Mesodermal cell (in vitro differentiated cells): ENCODE measurements at regions not wholly inside any gene's neighbourhood (a gene's known extent, or its start where the extent isn't known, plus 50 kb on each side); places are given as distances from the start of the nearest gene placed in this dataset.
"Not testable (repeated sequence)": the region's sequence is repeated elsewhere in the genome, so short reads cannot be mapped to it uniquely, and the experiment has no call there.

Source experiments
- H3K27ac ChIP-seq: 2 replicates; pipeline ENCODE4 v1.7.0; 2013; ENCODE audit warnings: mild to moderate bottlenecking, low read depth, low read length, moderate library complexity; ENCODE audit not compliant: severe bottlenecking
- H3K36me3 ChIP-seq: 2 replicates; pipeline ENCODE4 v1.7.1; 2013; ENCODE audit warnings: mild to moderate bottlenecking, low read length, moderate library complexity; ENCODE audit not compliant: control insufficient read depth, insufficient read depth
- H3K4me1 ChIP-seq: one replicate; pipeline ENCODE4 v1.7.1; 2013; ENCODE audit warnings: mild to moderate bottlenecking, low read length; ENCODE audit not compliant: insufficient read depth, control insufficient read depth, poor library complexity, severe bottlenecking
- H3K4me3 ChIP-seq: 2 replicates; pipeline ENCODE4 v1.7.0; 2013; ENCODE audit warnings: low read length, control low read depth, mild to moderate bottlenecking; ENCODE audit not compliant: insufficient read depth, poor library complexity, severe bottlenecking; ENCODE audit errors: extremely low read depth
- H3K9me3 ChIP-seq: 2 replicates; pipeline ENCODE4 v1.7.1; 2013; ENCODE audit warnings: mild to moderate bottlenecking, low read length, moderate library complexity; ENCODE audit not compliant: control insufficient read depth
- WGBS, 2 experiments: methylation state at CpG; one replicate each; pipeline ENCODE4 v1.1.5; 2013; ENCODE audit warnings: missing lambda C conversion rate in 2 of 2; ENCODE audit not compliant: insufficient coverage in 2 of 2; 5-methylcytosine and 5-hydroxymethylcytosine counted together

GRCh38 chr21:35719080-35719479 is 341.2 kb downstream of the SETD4 start:
- Histone ChIP-seq H3K4me1 (no peaks in the 10 kb centered on the region), H3K9me3 (no peaks in the 10 kb centered on the region), H3K27ac (no peak overlapping the region), H3K4me3 (no peak overlapping the region), H3K36me3 (no peaks in the 10 kb centered on the region)
- WGBS, 2 experiments = no CpG with 5 or more reads among the region's 1 CpG

GRCh38 chr21:35716876-35717565 is 343.3 kb downstream of the SETD4 start:
- 100% methylated on average over 1 of the region's 2 CpGs; no CpG with 5 or more reads in 1 of the 2 experiments for WGBS, 2 experiments

DNA sequence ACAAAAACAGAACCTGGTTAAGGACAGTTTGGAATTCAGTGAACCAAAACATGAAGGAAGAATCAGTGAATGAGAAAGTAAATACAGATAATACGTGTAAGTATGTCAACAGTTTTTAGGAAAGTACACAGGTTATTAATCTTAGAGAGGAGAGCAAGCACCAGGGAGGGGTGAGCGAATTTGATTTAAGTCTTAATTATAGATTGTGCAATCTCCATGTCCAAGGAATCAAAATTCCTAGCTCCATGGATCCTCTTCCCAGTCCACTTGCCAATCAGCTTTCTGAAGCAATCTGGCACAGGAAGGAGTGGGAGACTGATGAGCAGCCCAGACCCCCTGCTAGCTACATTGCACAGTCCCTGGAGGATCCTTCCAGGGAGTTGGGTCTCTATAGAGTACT is 346.4 kb downstream of the SETD4 start:
- H3K4me3 ChIP-seq = no peak overlapping the region
- no peak overlapping the region for H3K27ac ChIP-seq
- WGBS, 2 experiments = 89 to 100% methylated on average over 1 of the region's 2 CpGs
- no peaks in the 10 kb centered on the region for H3K9me3 ChIP-seq
- no peaks in the 10 kb centered on the region for H3K36me3 ChIP-seq
- H3K4me1 ChIP-seq = no peaks in the 10 kb centered on the region

More at GRCh38 chr21:35716876-35717565, 343.3 kb downstream of the SETD4 start:
- no peak overlapping the region for H3K27ac ChIP-seq
- H3K9me3 ChIP-seq = no peaks in the 10 kb centered on the region
- H3K4me3 ChIP-seq = no peak overlapping the region
- no peaks in the 10 kb centered on the region for H3K4me1 ChIP-seq
- no peaks in the 10 kb centered on the region for H3K36me3 ChIP-seq

- WGBS, 2 experiments = no CpG with 5 or more reads among the region's 2 CpGs
- no peaks in the 10 kb centered on the region for H3K4me1 ChIP-seq
- no peak overlapping the region for H3K27ac ChIP-seq
- no peaks in the 10 kb centered on the region for H3K36me3 ChIP-seq
- no peaks in the 10 kb centered on the region for H3K9me3 ChIP-seq
- no peak overlapping the region for H3K4me3 ChIP-seq
These were observed 348.7 kb downstream of the SETD4 start for GRCh38 chr21:35711661-35712060.

DNA sequence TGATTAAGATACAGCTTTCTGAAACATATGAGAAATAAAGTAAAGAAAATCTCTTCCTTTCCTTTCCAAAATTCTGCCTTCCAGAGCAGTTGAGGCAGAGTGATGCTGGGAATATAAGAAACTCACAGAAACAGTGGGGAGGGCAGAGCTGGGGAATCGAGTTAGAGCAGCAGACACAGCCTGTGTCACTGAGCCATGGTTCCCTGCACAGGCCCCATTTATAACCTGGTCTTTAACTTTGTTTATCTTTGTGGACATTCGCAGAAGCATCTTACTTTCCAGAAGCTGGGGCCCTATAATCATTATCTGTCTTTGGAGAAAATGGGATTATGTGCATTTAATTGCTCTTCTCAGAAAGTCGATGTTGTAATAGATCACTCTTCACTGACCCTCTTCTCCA is 349.1 kb downstream of the SETD4 start:
- H3K27ac ChIP-seq = no peak overlapping the region
- H3K4me3 ChIP-seq = no peak overlapping the region
- no peaks in the 10 kb centered on the region for H3K9me3 ChIP-seq
- no peaks in the 10 kb centered on the region for H3K4me1 ChIP-seq
- H3K36me3 ChIP-seq = no peaks in the 10 kb centered on the region
- WGBS, 2 experiments = 80 to 89% methylated on average over 1 of the region's 3 CpGs

- not testable (repeated sequence) for H3K36me3 ChIP-seq, H3K4me3 ChIP-seq, H3K9me3 ChIP-seq, H3K4me1 ChIP-seq, H3K27ac ChIP-seq
- 75 to 94% methylated on average over 1 to 2 of the region's 3 CpGs for WGBS, 2 experiments
These were observed 350.3 kb downstream of the SETD4 start for GRCh38 chr21:35709990-35710389.

DNA sequence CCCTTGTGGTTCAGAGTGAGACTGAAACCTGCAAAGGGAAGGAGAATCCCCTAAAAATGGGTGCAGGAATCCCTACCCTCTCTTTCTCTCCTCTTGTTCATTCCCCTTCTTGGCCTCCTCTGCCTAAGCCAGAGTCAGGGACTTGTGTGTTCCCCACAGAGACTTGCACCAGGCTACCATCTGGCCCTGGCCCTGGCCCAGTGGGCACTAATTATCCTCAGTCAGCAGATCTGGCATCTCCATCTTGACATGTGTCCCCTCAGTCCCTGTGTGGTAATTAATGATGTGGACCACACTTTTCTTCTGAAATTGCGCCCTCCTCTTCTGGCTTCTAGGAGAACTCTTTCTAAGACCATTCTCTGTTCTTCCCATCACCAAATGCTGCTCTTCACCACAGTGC is 354.4 kb downstream of the SETD4 start:
- H3K4me1 ChIP-seq = no peaks in the 10 kb centered on the region
- 100% methylated on average over 1 of the region's 1 CpG; no CpG with 5 or more reads in 1 of the 2 experiments for WGBS, 2 experiments

GRCh38 chr21:35705237-35705887 is 355.0 kb downstream of the SETD4 start:
- no CpG with 5 or more reads among the region's 2 CpGs for WGBS, 2 experiments
- Histone ChIP-seq H3K36me3 (no peaks in the 10 kb centered on the region), H3K27ac (no peak overlapping the region), H3K4me3 (no peak overlapping the region), H3K4me1 (no peaks in the 10 kb centered on the region), H3K9me3 (no peaks in the 10 kb centered on the region)

More for the DNA sequence above, 354.4 kb downstream of the SETD4 start:
- Histone ChIP-seq H3K9me3 (no peaks in the 10 kb centered on the region), H3K4me3 (no peak overlapping the region), H3K27ac (no peak overlapping the region), H3K36me3 (no peaks in the 10 kb centered on the region)

DNA sequence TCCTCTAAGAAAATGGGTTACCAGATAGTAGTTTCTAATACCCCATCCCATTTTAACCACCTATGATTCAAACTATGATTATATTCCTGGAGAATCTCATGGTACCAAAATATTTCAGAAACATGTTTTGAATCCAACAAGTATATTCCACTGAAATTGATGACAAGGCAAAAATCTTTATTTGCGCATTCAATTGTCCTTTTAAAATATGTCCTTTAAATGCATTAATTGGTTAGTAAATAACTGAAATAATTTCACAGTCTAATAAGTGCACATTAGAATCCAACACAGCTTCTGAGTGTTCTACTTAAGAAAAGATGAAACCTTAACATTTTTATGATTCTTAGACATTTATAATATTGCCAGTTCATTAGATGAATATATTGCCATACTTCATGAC is 356.6 kb downstream of the SETD4 start:
- no peaks in the 10 kb centered on the region for H3K4me1 ChIP-seq
- H3K36me3 ChIP-seq = no peaks in the 10 kb centered on the region
- no peaks in the 10 kb centered on the region for H3K9me3 ChIP-seq
- H3K27ac ChIP-seq = no peak overlapping the region
- no peak overlapping the region for H3K4me3 ChIP-seq
- no CpG with 5 or more reads among the region's 1 CpG for WGBS, 2 experiments

GRCh38 chr21:35699361-35699760 is 361.0 kb downstream of the SETD4 start:
- H3K36me3 ChIP-seq = no peaks in the 10 kb centered on the region
- no peak overlapping the region for H3K27ac ChIP-seq
- no peaks in the 10 kb centered on the region for H3K4me1 ChIP-seq
- H3K4me3 ChIP-seq = no peak overlapping the region
- no CpG with 5 or more reads among the region's 3 CpGs for WGBS, 2 experiments
- H3K9me3 ChIP-seq = no peaks in the 10 kb centered on the region

GRCh38 chr21:35697321-35697808 is 363.0 kb downstream of the SETD4 start:
- no peak overlapping the region for H3K4me3 ChIP-seq
- no peaks in the 10 kb centered on the region for H3K4me1 ChIP-seq
- no peaks in the 10 kb centered on the region for H3K9me3 ChIP-seq
- 76 to 97% methylated on average over 2 to 3 of the region's 3 CpGs for WGBS, 2 experiments
- no peak overlapping the region for H3K27ac ChIP-seq
- H3K36me3 ChIP-seq = no peaks in the 10 kb centered on the region
